Osteoblast (primary cell): ENCODE measurements at regions not wholly inside any gene's neighbourhood (a gene's known extent, or its start where the extent isn't known, plus 50 kb on each side); places are given as distances from the start of the nearest gene placed in this dataset.
"Not testable (repeated sequence)": the region's sequence is repeated elsewhere in the genome, so short reads cannot be mapped to it uniquely, and the experiment has no call there.

ENCODE experiments used
- DNase-seq: peaks from one replicate; pipeline ENCODE4 v3.0.0; 2011; ENCODE audit warnings: low spot score, mixed read lengths; ENCODE audit not compliant: insufficient read length; ENCODE audit errors: missing footprints
- H2AFZ ChIP-seq: 2 replicates; pipeline ENCODE4 v1.6.0; 2011; ENCODE audit warnings: mild to moderate bottlenecking, low read length
- H3K27ac ChIP-seq: 2 replicates; pipeline ENCODE4 v1.5.1; 2011; ENCODE audit warnings: mild to moderate bottlenecking, low read depth, low read length, moderate library complexity
- H3K27me3 ChIP-seq: 2 replicates; pipeline ENCODE4 v1.6.0; 2012; ENCODE audit warnings: mild to moderate bottlenecking, control low read depth, inconsistent platforms, low read length, moderate library complexity; ENCODE audit not compliant: insufficient read depth
- H3K36me3 ChIP-seq: 2 replicates; pipeline ENCODE4 v1.5.1; 2011; ENCODE audit warnings: mild to moderate bottlenecking, low read length, control low read depth, moderate library complexity; ENCODE audit not compliant: insufficient read depth
- H3K4me1 ChIP-seq: 2 replicates; pipeline ENCODE4 v1.5.1; 2011; ENCODE audit warnings: mild to moderate bottlenecking, low read length, control low read depth, moderate library complexity; ENCODE audit not compliant: insufficient read depth
- H3K4me2 ChIP-seq: 2 replicates; pipeline ENCODE4 v1.6.0; 2011; ENCODE audit warnings: mild to moderate bottlenecking, low read length; ENCODE audit not compliant: insufficient read depth
- H3K4me3 ChIP-seq: fragments of 200-600 bp; sonication (generic); 3 replicates; pipeline ENCODE4 v1.5.1; 2012; ENCODE audit warnings: mild to moderate bottlenecking, low read length, inconsistent platforms; ENCODE audit not compliant: insufficient read depth
- H3K79me2 ChIP-seq: 2 replicates; pipeline ENCODE4 v1.6.0; 2012; ENCODE audit warnings: mild to moderate bottlenecking, low read length, control low read depth, inconsistent platforms; ENCODE audit not compliant: insufficient read depth
- H3K9me3 ChIP-seq: 2 replicates; pipeline ENCODE4 v1.5.1; 2011; ENCODE audit warnings: low read depth, low read length, control low read depth
- H4K20me1 ChIP-seq: 2 replicates; pipeline ENCODE4 v1.6.0; 2012; ENCODE audit warnings: mild to moderate bottlenecking, low read length, control low read depth; ENCODE audit not compliant: insufficient read depth
- TF ChIP-seq, protein P1 (sequence below): IDR thresholded peaks from 2 replicates; pipeline ENCODE4 v1.5.1; 2011; ENCODE audit warnings: mild to moderate bottlenecking, low read depth, low read length, moderate library complexity; ENCODE audit errors: extremely low read depth

DNA sequence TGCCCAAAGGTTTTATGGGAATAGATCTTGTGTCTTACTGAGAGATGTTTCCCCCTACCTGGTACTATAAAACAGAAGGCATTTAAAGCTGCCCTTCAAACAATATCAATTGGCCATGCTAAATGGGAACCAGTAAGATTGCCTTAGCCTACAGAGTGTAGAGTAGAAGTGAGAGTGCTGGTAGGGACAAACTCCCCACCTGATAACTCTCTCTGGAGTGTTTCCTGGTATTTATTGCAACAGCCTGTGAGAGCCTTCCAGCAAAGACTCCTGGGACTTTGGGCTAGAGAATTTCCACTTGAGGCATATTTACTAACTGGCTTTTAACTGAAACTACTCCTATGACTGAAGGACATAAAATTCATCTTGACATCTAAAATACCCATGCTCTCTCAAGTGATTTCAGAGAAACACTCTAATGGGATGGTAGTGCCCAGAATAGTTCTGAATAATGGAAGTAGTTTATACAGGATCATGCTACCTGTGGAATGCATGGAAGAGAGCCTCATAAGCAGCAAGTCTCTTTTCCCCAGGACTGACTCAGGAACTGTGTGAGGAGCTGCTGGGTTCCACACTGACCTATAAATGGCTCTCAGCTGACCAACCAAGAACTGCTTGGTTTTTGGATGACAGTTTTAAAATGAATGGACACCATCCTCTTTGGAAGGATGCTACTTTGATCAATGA is 132.7 kb upstream of the SLITRK5 start:
- Histone ChIP-seq H3K27ac (no peak overlapping the region), H4K20me1 (no peaks in the 10 kb centered on the region), H3K4me1 (no peaks in the 10 kb centered on the region), H3K4me2 (no peak overlapping the region), H2AFZ (no peak overlapping the region), H3K27me3 (no peaks in the 10 kb centered on the region), H3K79me2 (no peaks in the 10 kb centered on the region), H3K9me3 (peaks cover 1% of the 10 kb centered on the region), H3K36me3 (no peaks in the 10 kb centered on the region), H3K4me3 (no peak overlapping the region)
- DNase-seq: no peak
- TF ChIP-seq, protein P1, sequence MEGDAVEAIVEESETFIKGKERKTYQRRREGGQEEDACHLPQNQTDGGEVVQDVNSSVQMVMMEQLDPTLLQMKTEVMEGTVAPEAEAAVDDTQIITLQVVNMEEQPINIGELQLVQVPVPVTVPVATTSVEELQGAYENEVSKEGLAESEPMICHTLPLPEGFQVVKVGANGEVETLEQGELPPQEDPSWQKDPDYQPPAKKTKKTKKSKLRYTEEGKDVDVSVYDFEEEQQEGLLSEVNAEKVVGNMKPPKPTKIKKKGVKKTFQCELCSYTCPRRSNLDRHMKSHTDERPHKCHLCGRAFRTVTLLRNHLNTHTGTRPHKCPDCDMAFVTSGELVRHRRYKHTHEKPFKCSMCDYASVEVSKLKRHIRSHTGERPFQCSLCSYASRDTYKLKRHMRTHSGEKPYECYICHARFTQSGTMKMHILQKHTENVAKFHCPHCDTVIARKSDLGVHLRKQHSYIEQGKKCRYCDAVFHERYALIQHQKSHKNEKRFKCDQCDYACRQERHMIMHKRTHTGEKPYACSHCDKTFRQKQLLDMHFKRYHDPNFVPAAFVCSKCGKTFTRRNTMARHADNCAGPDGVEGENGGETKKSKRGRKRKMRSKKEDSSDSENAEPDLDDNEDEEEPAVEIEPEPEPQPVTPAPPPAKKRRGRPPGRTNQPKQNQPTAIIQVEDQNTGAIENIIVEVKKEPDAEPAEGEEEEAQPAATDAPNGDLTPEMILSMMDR: no peak

DNA sequence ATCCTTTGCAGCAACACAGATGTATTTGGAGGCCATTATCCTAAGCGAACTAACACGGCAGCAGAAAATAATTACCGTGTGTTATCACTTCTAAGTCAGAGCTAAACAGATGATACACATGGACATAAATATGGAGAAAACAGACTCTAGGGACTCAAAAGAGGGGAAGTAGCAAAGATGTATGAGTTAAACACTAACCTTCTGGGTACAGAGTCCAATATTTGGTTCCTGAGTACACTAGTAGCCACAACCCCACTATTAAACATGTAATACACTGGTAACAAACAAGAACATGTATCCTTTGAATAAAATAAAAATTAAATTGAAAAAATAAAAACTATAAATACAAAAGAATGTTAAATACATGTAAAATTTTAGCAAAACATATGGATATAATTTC is 118.0 kb upstream of the SLITRK5 start:
- Histone ChIP-seq H3K4me3 (no peak overlapping the region), H3K36me3 (no peaks in the 10 kb centered on the region)

DNA sequence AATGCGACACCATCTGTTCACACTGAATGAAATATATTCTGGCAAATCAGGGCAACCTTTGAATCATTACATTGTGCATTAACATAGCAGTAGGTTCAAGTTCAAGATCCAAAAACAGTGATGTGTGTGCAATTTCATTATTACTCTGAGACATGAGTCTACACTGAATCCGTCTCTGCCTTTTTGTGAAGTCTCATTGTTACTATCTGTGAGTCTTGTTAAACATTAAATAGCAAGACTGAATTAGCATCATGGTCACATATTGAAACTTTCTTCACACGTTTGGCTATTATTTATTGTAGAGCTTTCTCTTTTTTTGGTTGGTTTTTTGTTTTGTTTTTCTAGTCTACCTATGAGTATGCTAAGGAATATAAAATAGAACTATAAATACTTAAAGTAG is 117.1 kb upstream of the SLITRK5 start:
- Histone ChIP-seq H3K4me2 (no peak overlapping the region), H3K36me3 (no peaks in the 10 kb centered on the region), H4K20me1 (no peaks in the 10 kb centered on the region), H3K79me2 (no peaks in the 10 kb centered on the region), H3K27me3 (no peaks in the 10 kb centered on the region), H3K27ac (no peak overlapping the region), H3K9me3 (no peaks in the 10 kb centered on the region), H2AFZ (no peak overlapping the region), H3K4me1 (no peaks in the 10 kb centered on the region), H3K4me3 (no peak overlapping the region)
- TF ChIP-seq, protein P1: no peak
- DNase-seq: no peak

More for the DNA sequence above, 118.0 kb upstream of the SLITRK5 start:
- H3K4me2 ChIP-seq: no peak overlapping the region
- no peak for DNase-seq
- H4K20me1 ChIP-seq: no peaks in the 10 kb centered on the region
- H3K79me2 ChIP-seq: no peaks in the 10 kb centered on the region
- H3K9me3 ChIP-seq: no peaks in the 10 kb centered on the region
- TF ChIP-seq, protein P1: no peak
- no peak overlapping the region for H2AFZ ChIP-seq
- H3K4me1 ChIP-seq: no peaks in the 10 kb centered on the region
- no peaks in the 10 kb centered on the region for H3K27me3 ChIP-seq
- H3K27ac ChIP-seq: no peak overlapping the region

DNA sequence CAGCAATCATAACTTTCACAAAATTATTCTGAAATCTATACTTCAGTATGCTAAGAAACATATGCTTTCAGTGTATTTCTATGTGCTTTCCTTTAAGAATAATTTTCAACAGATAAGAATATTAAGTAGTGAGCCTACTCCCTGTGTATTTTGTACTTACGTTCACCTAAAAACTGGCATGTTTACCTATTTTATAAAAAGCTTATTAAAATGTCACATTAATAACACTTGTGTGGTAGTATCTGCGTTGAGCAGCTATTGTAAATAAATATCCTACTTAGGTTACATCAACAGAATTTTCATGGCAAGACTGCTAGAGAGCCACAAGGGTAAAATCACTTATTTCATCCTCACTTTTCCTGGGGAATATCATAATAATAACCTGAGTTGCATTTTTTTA is 113.4 kb upstream of the SLITRK5 start:
- Histone ChIP-seq H3K9me3 (no peaks in the 10 kb centered on the region), H3K4me3 (no peak overlapping the region), H2AFZ (no peak overlapping the region), H3K36me3 (no peaks in the 10 kb centered on the region), H3K79me2 (no peaks in the 10 kb centered on the region), H3K4me1 (no peaks in the 10 kb centered on the region), H3K27me3 (no peaks in the 10 kb centered on the region), H4K20me1 (no peaks in the 10 kb centered on the region), H3K27ac (no peak overlapping the region), H3K4me2 (no peak overlapping the region)
- no peak for DNase-seq
- TF ChIP-seq, protein P1: no peak

DNA sequence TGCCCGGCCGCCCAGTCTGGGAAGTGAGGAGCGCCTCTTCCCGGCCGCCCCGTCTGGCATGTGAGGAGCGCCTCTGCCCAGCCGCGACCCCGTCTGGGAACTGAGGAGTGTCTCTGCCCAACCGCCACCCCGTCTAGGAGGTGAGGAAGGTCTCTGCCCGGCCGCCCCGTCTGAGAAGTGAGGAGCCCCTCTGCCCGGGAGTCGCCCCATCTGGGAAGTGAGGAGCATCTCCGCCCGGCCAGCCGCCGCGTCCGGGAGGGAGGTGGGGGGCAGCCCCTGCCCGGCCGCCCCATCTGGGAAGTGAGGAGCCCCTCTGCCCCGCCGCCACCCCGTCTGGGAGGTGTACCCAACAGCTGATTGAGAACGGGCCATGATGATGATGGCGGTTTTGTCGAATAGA is 109.6 kb upstream of the SLITRK5 start:
- not testable (repeated sequence) for H3K4me2 ChIP-seq, H3K9me3 ChIP-seq, H3K36me3 ChIP-seq, DNase-seq, H3K79me2 ChIP-seq, H4K20me1 ChIP-seq, H3K27ac ChIP-seq, H3K4me3 ChIP-seq, H3K27me3 ChIP-seq, H3K4me1 ChIP-seq, H2AFZ ChIP-seq
